ENCODE measurements at regions not wholly inside any gene's neighbourhood (a gene's known extent, or its start where the extent isn't known, plus 50 kb on each side); places are given as distances from the start of the nearest gene placed in this dataset.

DNA sequence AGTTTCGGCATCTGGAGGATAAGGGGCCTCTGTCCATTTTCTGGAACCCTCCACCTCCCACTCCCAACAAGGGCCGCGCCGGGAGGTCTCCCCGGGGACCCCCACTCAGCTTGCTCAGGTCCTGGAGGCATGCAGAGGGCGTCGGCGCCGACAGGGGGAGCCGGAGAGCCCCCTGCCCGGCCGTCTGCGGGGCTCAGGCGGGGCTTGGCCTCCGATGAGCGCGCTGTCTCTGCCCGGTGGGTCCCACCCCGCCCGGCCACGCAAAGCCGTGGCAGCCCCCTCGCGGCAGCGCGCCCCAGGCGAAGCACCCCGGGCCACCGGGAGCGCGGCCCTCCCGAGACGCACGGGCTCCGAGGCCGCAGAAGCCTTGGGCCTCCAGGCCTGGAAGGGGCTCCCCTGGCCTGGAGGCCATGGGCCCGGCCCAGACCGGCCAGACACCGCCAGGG is 149.7 kb upstream of the ZNF536 start (continued):
- TF ChIP-seq RAD21 (IDR thresholded peaks at IDR 0.05 in 1 of 2, conservative IDR thresholded peaks at IDR 0.05 in 1 of 2; ENCODE audit: low read depth in 2 of 2, low read length in 2 of 2) = peak; percentile 60 to 68
- TF ChIP-seq CHD1 (IDR thresholded peaks at IDR 0.05; ENCODE audit: low read depth, low read length) = no peak
- no peak for TF ChIP-seq TEAD4 (IDR thresholded peaks at IDR 0.05; ENCODE audit: low read depth, low read length)
- TF ChIP-seq CBX5 (IDR thresholded peaks at IDR 0.05; ENCODE audit: low read depth, low read length) = no peak

Measured in H1 (cell line).